HT1080 (cell line): ENCODE measurements at regions not wholly inside any gene's neighbourhood (a gene's known extent, or its start where the extent isn't known, plus 50 kb on each side); places are given as distances from the start of the nearest gene placed in this dataset.
"Not testable (repeated sequence)": the region's sequence is repeated elsewhere in the genome, so short reads cannot be mapped to it uniquely, and the experiment has no call there.

Experiments
- DNase-seq: peaks from one replicate; pipeline ENCODE4 v3.0.0-alpha.2; 2015; ENCODE audit warnings: low read depth

GRCh38 chr5:116867825-116868224 lies 293.2 kb upstream of the SEMA6A start:
- not testable (repeated sequence) for DNase-seq

GRCh38 chr5:116865651-116866050 lies 291.0 kb upstream of the SEMA6A start:
- DNase-seq: no peak

GRCh38 chr5:116864838-116865190 lies 290.2 kb upstream of the SEMA6A start:
- no peak for DNase-seq

GRCh38 chr5:116864157-116864837 lies 289.7 kb upstream of the SEMA6A start:
- no peak for DNase-seq

DNA sequence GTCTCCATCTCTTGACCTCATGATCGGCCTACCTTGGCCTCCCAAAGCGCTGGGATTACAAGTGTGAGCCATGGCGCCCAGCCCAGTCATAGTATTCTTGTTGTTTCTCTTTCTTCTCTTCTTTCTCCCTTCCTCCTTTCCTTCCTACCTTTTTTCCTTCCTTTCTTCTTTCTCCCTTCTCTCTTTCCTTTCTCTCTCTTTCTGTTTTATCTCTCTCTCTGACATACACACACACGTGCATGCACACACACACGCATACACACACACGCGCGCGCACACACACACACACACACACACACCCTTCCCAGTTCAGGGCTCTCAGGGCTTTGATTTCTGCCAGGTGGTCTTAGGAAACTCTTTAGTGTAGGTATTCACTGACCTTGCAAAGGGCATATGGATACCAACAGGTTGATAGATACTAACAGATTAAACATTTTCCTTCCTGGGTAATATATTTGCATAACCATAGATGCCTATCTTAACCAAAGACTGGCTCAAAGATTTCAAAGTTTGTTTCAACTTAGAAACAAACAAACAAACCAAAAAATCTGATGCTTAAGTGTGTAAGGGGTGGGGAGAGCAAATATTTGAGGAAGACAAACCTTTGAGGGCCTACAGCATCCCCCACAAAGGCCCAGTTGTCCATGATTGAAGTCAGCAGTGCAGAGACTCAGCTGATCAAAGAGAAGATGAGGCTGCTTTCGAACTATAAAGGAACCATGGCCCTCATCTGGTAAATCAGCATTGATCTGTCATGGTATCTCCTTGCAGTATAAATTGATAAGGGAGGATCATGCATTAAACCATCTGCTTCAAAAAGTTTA lies 288.2 kb upstream of the SEMA6A start:
- no peak for DNase-seq

- DNase-seq: no peak
These were observed 287.0 kb upstream of the SEMA6A start for GRCh38 chr5:116861666-116862065.

DNA sequence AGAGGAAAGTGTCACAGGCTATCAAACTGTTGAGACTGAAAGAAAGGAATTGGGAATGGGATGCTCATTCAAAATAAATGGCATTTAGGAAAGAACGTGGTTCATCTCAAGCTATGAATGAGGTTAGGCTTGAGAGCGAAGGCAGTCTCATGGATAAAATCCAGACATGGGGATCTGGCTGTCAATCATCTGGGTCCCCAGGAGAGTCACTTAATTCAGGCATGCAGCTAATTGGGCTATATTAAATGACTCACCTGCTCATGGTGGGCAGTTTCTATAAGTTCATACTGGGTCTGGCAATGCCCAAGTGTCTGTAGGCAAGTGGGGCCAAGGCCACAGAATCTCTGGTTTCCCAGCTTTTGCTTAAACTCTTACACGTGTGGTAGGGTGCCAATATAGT lies 286.5 kb upstream of the SEMA6A start:
- no peak for DNase-seq

DNA sequence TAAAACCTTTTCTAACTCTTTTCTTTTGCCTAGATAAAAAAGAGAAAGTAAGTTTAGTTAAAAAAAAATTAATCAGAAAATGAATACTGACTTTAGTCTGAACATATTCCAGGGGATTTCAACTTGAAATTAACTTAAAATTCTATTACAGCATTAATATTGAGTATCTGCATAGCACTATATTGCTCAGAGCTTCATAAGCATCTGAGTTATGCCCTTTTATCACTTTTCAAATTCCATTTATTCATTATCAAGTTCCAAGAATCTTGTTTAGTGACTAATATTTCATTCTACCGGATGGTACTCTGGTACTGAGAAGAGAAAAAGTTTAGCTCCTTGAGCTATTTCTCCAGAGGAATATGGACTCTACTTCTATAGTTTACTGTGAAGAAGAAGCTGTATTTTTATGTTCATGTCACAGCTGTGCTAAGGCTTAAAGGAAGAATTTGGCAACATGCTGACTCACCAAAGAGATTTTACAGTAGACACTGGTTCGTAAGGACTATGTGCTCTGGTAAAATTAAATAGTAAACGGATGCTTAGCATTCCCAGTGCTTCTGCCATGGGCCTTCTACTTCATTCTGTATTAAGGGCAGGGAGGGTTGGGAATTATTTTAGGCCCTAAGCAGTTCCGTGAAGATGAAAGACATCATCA lies 285.2 kb upstream of the SEMA6A start:
- no peak for DNase-seq

GRCh38 chr5:116858705-116859333 lies 284.2 kb upstream of the SEMA6A start:
- DNase-seq: no peak

- not testable (repeated sequence) for DNase-seq
These were observed 283.4 kb upstream of the SEMA6A start for GRCh38 chr5:116858020-116858419.

GRCh38 chr5:116856271-116856670 lies 281.6 kb upstream of the SEMA6A start:
- no peak for DNase-seq

- DNase-seq: no peak
These were observed 279.4 kb upstream of the SEMA6A start for GRCh38 chr5:116853992-116854391.

DNA sequence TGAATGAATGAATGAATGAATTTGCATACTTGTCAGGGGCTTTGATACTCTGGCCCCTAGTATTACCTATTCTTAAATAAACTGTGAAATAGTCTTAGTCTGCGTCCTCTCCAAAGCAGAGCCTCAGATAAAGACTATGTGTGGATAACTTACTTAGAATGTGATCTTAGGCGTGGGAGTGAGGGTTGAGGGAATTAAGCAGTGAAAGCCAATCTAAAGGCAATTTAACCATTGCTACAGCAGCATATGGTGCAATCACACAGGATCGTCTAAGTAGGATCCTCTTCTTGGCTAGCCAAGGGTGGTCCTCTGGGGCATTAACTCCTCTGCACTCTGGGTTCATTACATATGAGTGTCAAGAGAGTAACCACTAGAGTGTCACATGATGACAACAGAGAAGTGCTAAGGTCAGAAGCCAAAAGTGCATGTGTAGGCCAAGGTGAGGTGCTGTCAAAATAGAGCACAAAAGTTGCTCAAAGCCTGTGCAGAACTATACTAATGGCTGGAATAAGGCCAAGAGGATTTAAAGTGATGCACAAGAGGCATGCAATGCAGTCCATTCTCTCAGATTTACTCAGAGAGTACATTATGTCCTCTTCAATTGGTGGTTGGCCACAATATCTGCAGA lies 274.4 kb upstream of the SEMA6A start:
- DNase-seq: no peak

DNA sequence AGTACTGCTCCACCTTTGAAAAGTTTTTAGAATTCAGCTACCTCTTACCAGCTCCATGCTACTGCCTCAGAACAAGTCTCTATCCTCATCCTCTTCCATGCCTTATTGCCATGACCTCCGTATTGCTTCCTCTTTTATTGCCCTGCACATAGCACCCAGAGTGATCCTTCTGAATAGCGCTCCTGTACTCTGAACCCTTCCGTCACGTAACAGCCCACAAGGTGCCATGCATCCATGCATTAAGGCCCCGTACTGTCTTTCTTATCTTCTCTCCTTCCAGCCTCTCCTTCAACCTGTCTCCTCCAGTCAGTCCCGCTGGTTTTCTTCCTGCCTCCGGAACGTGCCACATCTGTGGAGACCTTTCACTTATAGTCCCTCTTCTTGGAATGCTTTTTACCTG lies 273.3 kb upstream of the SEMA6A start:
- no peak for DNase-seq

DNA sequence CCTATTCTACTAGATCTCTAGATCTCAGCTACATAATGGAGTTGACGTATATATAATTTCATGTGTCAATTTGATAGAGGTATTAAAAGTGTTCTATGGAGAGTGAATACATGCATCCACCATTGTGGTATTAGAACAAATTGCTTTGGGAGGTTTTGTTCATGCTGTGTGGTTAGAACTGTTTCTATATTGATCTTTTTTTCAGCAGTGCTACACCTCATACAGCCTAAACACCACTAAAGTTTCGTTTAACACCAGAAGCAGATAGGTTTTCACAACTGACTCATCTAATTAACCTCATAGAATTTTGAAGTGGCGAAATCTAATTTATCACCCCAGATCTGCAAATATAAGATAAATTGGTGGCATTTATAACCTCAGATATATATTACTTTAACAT lies 269.4 kb upstream of the SEMA6A start:
- DNase-seq: no peak

GRCh38 chr5:116842514-116842961 lies 267.9 kb upstream of the SEMA6A start:
- no peak for DNase-seq

GRCh38 chr5:116841734-116842133 lies 267.1 kb upstream of the SEMA6A start:
- DNase-seq: no peak

GRCh38 chr5:116838011-116838536 lies 263.5 kb upstream of the SEMA6A start:
- DNase-seq: no peak

DNA sequence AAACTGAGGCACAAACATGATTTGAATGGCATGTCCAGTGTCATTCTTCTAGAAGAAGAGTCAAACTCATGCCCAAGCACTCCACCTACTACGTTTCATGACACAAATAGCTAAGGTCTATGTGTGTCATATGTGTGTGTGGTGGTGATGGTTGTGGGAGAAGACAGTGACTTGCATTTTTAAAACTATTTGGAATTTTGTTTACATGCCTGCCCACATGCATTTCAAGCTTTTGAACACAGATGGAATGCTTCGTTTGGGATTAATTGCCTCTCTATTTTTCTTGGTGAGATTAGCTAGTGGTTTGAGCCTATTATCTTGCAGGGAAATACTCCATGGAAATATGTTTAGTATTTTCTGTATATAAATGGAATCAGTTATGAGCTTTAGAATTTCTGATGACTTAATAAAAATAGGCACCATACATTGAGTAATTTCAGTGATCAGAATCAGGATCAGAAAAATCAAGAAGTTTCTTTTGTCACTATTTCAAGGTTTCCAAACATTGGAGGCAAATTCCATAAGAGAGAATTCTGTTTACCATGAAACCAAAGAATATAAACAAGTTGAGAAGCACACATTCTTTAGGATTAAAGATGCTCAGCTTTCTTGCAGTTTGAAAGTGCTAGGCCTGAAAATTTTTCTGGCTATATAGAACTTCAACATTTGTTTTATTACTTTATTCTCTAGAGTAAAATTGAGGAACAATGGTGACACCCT lies 260.3 kb upstream of the SEMA6A start:
- no peak for DNase-seq

GRCh38 chr5:116830079-116830478 lies 255.5 kb upstream of the SEMA6A start:
- DNase-seq: no peak

- DNase-seq: no peak
These were observed 252.5 kb upstream of the SEMA6A start for GRCh38 chr5:116827078-116827477.
